K562 (cell line): ENCODE measurements at regions not wholly inside any gene's neighbourhood (a gene's known extent, or its start where the extent isn't known, plus 50 kb on each side); places are given as distances from the start of the nearest gene placed in this dataset.

Source experiments
- CBX1 ChIP-seq: sonication (generic); IDR thresholded peaks from 2 replicates; pipeline ENCODE4 v1.6.1; 2016; ENCODE audit warnings: antibody characterized with exemption, low read depth, mild to moderate bottlenecking
- CCNT2 ChIP-seq: IDR thresholded peaks from 2 replicates; pipeline ENCODE4 v1.6.1; 2011; ENCODE audit warnings: borderline replicate concordance, low read depth, mild to moderate bottlenecking, moderate library complexity, mixed read lengths, low read length; ENCODE audit not compliant: insufficient read length; ENCODE audit errors: extremely low read depth
- CTBP1 ChIP-seq: fragments of 450-650 bp; IDR thresholded peaks from 2 replicates; pipeline ENCODE4 v1.6.1; 2016; ENCODE audit warnings: borderline replicate concordance
- CUX1 ChIP-seq: fragments of 200-800 bp; sonication (Bioruptor generic); IDR thresholded peaks from 2 replicates; pipeline ENCODE4 v1.6.1; 2016; ENCODE audit warnings: missing genetic modification characterization, missing compliant biosample characterization
- EHMT2 ChIP-seq: fragments of 450-650 bp; IDR thresholded peaks from 2 replicates; pipeline ENCODE4 v1.6.1; 2018; ENCODE audit warnings: antibody characterized with exemption
- GABPB1 ChIP-seq: sonication (generic); formaldehyde crosslinking; IDR thresholded peaks from 2 replicates; pipeline ENCODE4 v1.8.0; 2022; ENCODE audit warnings: mild to moderate bottlenecking, missing genetic modification reagents
- HNRNPL ChIP-seq: fragments of 200-400 bp; formaldehyde crosslinking; IDR thresholded peaks from 2 replicates; pipeline ENCODE4 v1.6.1; 2017; ENCODE audit warnings: low read depth, mild to moderate bottlenecking, low read length
- HNRNPUL1 ChIP-seq: fragments of 200-400 bp; formaldehyde crosslinking; IDR thresholded peaks from 2 replicates; pipeline ENCODE4 v1.6.1; 2017; ENCODE audit warnings: low read length
- JUND ChIP-seq, 2 experiments: IDR thresholded peaks; 2 replicates in 1 of 2; 3 replicates in 1 of 2; pipeline ENCODE4 v1.6.1; 2011; ENCODE audit warnings: borderline replicate concordance in 2 of 2, low read depth in 2 of 2, low read length in 2 of 2, improper control_type of control experiment in 1 of 2, missing biosample characterization in 1 of 2, missing genetic modification characterization in 1 of 2, missing genetic modification reagents in 1 of 2
- LARP7 ChIP-seq: fragments of 450-650 bp; IDR thresholded peaks from 2 replicates; pipeline ENCODE4 v1.6.1; 2016
- NCOR1 ChIP-seq: fragments of 450-650 bp; IDR thresholded peaks from 2 replicates; pipeline ENCODE4 v1.6.1; 2016; ENCODE audit warnings: mild to moderate bottlenecking, moderate library complexity
- NR2F6 ChIP-seq: fragments of 450-650 bp; formaldehyde crosslinking; IDR thresholded peaks from 2 replicates; pipeline ENCODE4 v1.4.0; 2020; ENCODE audit warnings: mild to moderate bottlenecking
- RBM14 ChIP-seq: fragments of 200-400 bp; formaldehyde crosslinking; IDR thresholded peaks from 2 replicates; pipeline ENCODE4 v1.6.1; 2018; ENCODE audit warnings: low read depth, mild to moderate bottlenecking, low read length, moderate library complexity, borderline replicate concordance; ENCODE audit not compliant: insufficient read depth
- SIRT6 ChIP-seq: IDR thresholded peaks from one replicate; pipeline ENCODE4 v1.6.1; 2012; ENCODE audit warnings: low read depth, mild to moderate bottlenecking, control low read depth, inconsistent platforms, low read length, moderate library complexity
- SMAD4 ChIP-seq: fragments of 250-450 bp; sonication (Bioruptor Pico); conservative IDR thresholded peaks from 2 replicates; pipeline ENCODE4 v1.8.0; 2021; ENCODE audit warnings: inconsistent platforms, mild to moderate bottlenecking, moderate library complexity
- TBL1XR1 ChIP-seq, 2 experiments: IDR thresholded peaks; 2 replicates each; pipeline ENCODE4 v1.6.1; 2012; ENCODE audit warnings: improper control_type of control experiment in 2 of 2, low read length in 2 of 2, mild to moderate bottlenecking in 1 of 2
- UBTF ChIP-seq, 2 experiments: IDR thresholded peaks; 2 replicates each; pipeline ENCODE4 v1.6.1; 2012; ENCODE audit warnings: improper control_type of control experiment in 2 of 2, low read depth in 2 of 2, low read length in 2 of 2, borderline replicate concordance in 1 of 2
- ZFP36 ChIP-seq: fragments of 150-350 bp; IDR thresholded peaks from 2 replicates; pipeline ENCODE4 v1.6.1; 2018; ENCODE audit warnings: low read length, low read depth; ENCODE audit not compliant: partially characterized antibody
- ZNF274 ChIP-seq: IDR thresholded peaks from 2 replicates; pipeline ENCODE4 v1.6.1; 2011; ENCODE audit warnings: low read depth, mild to moderate bottlenecking, low read length, moderate library complexity, borderline replicate concordance
- ZNF584 ChIP-seq: fragments of 200-800 bp; sonication (Bioruptor generic); IDR thresholded peaks from 2 replicates; pipeline ENCODE4 v1.6.1; 2016; ENCODE audit warnings: low read depth, mild to moderate bottlenecking, missing genetic modification characterization, missing compliant biosample characterization
- ZNF589 ChIP-seq: fragments of 200-800 bp; sonication (Bioruptor generic); IDR thresholded peaks from 2 replicates; pipeline ENCODE4 v1.6.1; 2016; ENCODE audit warnings: low read depth, missing genetic modification characterization, missing compliant biosample characterization
- TF ChIP-seq, protein P1 (sequence below): sonication (generic); formaldehyde crosslinking; IDR thresholded peaks from 2 replicates; pipeline ENCODE4 v1.8.0; 2022; ENCODE audit warnings: mild to moderate bottlenecking, missing genetic modification reagents

DNA sequence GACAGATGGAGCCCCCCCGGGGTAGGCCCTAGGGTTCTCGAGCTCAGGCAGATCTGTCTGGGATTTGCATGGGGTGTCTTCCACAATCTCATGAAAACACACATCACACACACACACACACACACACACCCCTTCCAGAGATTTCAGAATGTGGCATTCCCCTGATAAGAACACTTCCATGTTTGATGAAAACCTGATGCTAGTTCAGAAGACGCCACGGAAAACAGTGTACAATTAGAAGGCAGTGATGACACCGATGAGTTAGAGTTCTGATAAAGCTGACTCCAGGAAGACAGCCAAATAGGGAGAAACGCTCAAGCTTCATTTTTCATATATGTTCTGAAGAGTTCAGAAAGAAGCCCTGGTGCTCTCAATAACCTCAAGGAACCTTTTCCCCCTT lies 438.7 kb upstream of the JARID2 start (continued):
- TF ChIP-seq CCNT2, result no peak
- TF ChIP-seq HNRNPL, result no peak
- TF ChIP-seq, protein P1, sequence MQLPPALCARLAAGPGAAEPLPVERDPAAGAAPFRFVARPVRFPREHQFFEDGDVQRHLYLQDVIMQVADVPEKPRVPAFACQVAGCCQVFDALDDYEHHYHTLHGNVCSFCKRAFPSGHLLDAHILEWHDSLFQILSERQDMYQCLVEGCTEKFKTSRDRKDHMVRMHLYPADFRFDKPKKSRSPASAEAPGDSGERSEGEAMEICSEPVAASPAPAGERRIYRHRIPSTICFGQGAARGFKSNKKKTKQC, result no peak
- no peak for TF ChIP-seq ZFP36
- TF ChIP-seq GABPB1 (CRISPR knock-in tag), result no peak
- TF ChIP-seq HNRNPUL1, result no peak
- TF ChIP-seq UBTF (IDR thresholded peaks at IDR 0.05; ENCODE audit: borderline replicate concordance in 1 of 2, low read depth in 2 of 2, low read length in 2 of 2), result no peak
- TF ChIP-seq RBM14, result no peak
- TF ChIP-seq JUND (IDR thresholded peaks at IDR 0.05; ENCODE audit: borderline replicate concordance, low read depth, low read length), result peak; percentile 35; the same call in 1 of the 2 replicates
- TF ChIP-seq JUND (tag; IDR thresholded peaks at IDR 0.05; ENCODE audit: borderline replicate concordance, low read depth, low read length), result no peak; the same call in 2 of the 3 replicates
- no peak for TF ChIP-seq ZNF589
- no peak for TF ChIP-seq ZNF274
- TF ChIP-seq SMAD4 (CRISPR knock-in tag), result peak; percentile 61
- no peak for TF ChIP-seq SIRT6
- peak; percentile 46 for TF ChIP-seq NCOR1
- no peak for TF ChIP-seq ZNF584 (CRISPR knock-in tag)
- TF ChIP-seq LARP7, result no peak
- no peak for TF ChIP-seq NR2F6 (CRISPR knock-in tag)
- no peak for TF ChIP-seq CUX1 (CRISPR knock-in tag)
- TF ChIP-seq CTBP1, result peak; percentile 37; the same call in 1 of the 2 replicates
- no peak for TF ChIP-seq CBX1
- TF ChIP-seq EHMT2, result no peak
- 0 out of 4 replicates have a peak, but pooled peaks of 1 of the 2 experiments have one; percentile 15 for TF ChIP-seq TBL1XR1 (IDR thresholded peaks at IDR 0.05; ENCODE audit: low read length in 2 of 2)
